Lung (tissue), 11 donors: ENCODE measurements at regions not wholly inside any gene's neighbourhood (a gene's known extent, or its start where the extent isn't known, plus 50 kb on each side); places are given as distances from the start of the nearest gene placed in this dataset.

Experiments used
- ATAC-seq: fragments of 200-7000 bp; cut with Tn5 transposase; one replicate; pipeline ENCODE4 v1.9.1; 2020; ENCODE audit warnings: moderate number of reproducible peaks; ENCODE audit not compliant: insufficient read depth, low FRiP score
- DNase-seq, 3 donors: peaks; one replicate each; pipeline ENCODE4 v3.0.0-alpha.2; 2013 to 2017
- H3K27ac ChIP-seq, 2 donors: one replicate each; pipeline ENCODE4 v1.5.1; 2013; ENCODE audit warnings: mild to moderate bottlenecking in 2 of 2, moderate library complexity in 2 of 2, control low read depth in 1 of 2, inconsistent platforms in 1 of 2, low read depth in 1 of 2, low read length in 1 of 2
- H3K27me3 ChIP-seq, 3 donors: one replicate each; pipeline ENCODE4 v1.5.1; 2013; ENCODE audit warnings: low read length in 2 of 3; ENCODE audit not compliant: control insufficient read depth in 3 of 3, insufficient read depth in 3 of 3
- H3K36me3 ChIP-seq, 4 donors: one replicate each; pipeline ENCODE4 v1.5.1; 2013; ENCODE audit warnings: low read length in 4 of 4, mild to moderate bottlenecking in 1 of 4, moderate library complexity in 1 of 4; ENCODE audit not compliant: control insufficient read depth in 4 of 4, insufficient read depth in 4 of 4
- H3K4me1 ChIP-seq, 5 donors: one replicate each; pipeline ENCODE4 v1.5.1; 2013; ENCODE audit warnings: low read length in 5 of 5, mild to moderate bottlenecking in 2 of 5, moderate library complexity in 1 of 5; ENCODE audit not compliant: control insufficient read depth in 5 of 5, insufficient read depth in 5 of 5
- H3K4me3 ChIP-seq: one replicate; pipeline ENCODE4 v1.5.1; 2013; ENCODE audit warnings: mild to moderate bottlenecking, control low read depth, moderate library complexity
- H3K9ac ChIP-seq, 2 donors: one replicate each; pipeline ENCODE4 v1.5.1; 2013; ENCODE audit warnings: low read length in 2 of 2, control low read depth in 1 of 2; ENCODE audit not compliant: insufficient read depth in 1 of 2
- H3K9me3 ChIP-seq, 4 donors: one replicate each; pipeline ENCODE4 v1.5.1; 2013; ENCODE audit warnings: low read length in 3 of 4, mild to moderate bottlenecking in 1 of 4, moderate library complexity in 1 of 4; ENCODE audit not compliant: control insufficient read depth in 4 of 4, insufficient read depth in 3 of 4
- CTCF ChIP-seq: IDR thresholded peaks from 2 replicates; pipeline ENCODE4 v1.5.1; 2012; ENCODE audit warnings: mild to moderate bottlenecking; ENCODE audit errors: control extremely low read depth, extremely low read depth
- WGBS, 2 donors: extraction: QIAGEN DNeasy Blood & Tissue Kit; methylation state at CpG; one replicate each; pipeline ENCODE4 v1.1.7; 2013; 5-methylcytosine and 5-hydroxymethylcytosine counted together
- donor health status: control.
- donor health status: control.
- donor health status: Bipolar disorder and iron deficiency.
- donor health status: healthy.
- donor health status: DM: yes; HTN: yes; CAD: no.

- WGBS, 2 donors, result 59 to 79% methylated on average over 4 of the region's 4 CpGs
- H3K27me3 ChIP-seq, result no peaks in the 10 kb centered on the region
- ATAC-seq, result no peak
Observed at GRCh38 chr6:126927841-126928240, 190.6 kb upstream of the RSPO3 start.

DNA sequence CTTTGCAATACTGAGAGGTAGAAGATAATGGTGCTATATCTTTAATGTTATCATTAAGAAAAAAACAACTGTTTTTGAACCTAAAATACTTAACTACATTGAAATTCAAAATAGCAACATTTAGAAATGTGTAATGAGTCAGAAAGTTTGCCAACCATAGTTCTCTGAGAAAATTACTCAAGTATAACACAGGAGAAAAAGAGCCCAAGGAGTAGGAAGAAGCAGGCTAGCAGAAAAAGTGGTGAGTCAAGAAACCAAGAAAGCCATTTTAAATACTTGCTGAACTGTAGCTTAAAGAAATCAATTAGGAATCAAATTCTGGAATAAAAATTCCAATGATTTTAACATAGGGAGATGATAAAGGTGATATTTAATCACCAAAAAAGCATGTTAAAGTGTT is 181.0 kb upstream of the RSPO3 start:
- Histone ChIP-seq H3K4me3 (no peak overlapping the region), H3K9ac (no peak overlapping the region), H3K27me3 (no peaks in the 10 kb centered on the region), H3K36me3 (no peaks in the 10 kb centered on the region), H3K4me1 (no peaks in the 10 kb centered on the region), H3K9me3 (no peaks in the 10 kb centered on the region), H3K27ac (no peak overlapping the region)
- TF ChIP-seq CTCF, result no peak
- DNase-seq (no peak), ATAC-seq (no peak)

More at GRCh38 chr6:126927841-126928240, 190.6 kb upstream of the RSPO3 start:
- Histone ChIP-seq H3K9me3 (no peaks in the 10 kb centered on the region), H3K27ac (no peak overlapping the region), H3K4me1 (no peaks in the 10 kb centered on the region), H3K4me3 (no peak overlapping the region), H3K9ac (no peak overlapping the region), H3K36me3 (no peaks in the 10 kb centered on the region)
- TF ChIP-seq CTCF, result no peak
- peak in 1 of 3 donors; percentile 19 for DNase-seq

DNA sequence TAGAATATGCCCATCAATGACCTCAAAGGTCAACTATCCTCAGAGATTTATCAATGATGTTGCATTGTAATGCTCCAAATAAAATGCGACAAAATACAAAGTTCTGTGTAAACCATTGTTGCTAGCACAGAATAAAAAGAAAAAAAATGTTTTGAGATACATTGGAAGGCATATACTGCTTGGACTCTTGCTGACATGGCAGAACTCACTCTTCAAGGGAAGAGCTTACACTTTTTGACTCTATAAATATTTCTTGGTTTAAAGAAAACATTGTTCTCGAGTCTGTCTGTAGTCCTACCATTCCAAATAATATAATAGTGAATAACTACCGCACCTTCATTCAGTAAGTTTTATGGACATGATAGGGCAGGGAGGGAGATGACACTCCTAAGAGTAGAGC is 178.7 kb upstream of the RSPO3 start:
- DNase-seq, result no peak
- Histone ChIP-seq H3K27me3 (no peaks in the 10 kb centered on the region), H3K4me1 (no peaks in the 10 kb centered on the region), H3K9me3 (no peaks in the 10 kb centered on the region), H3K4me3 (no peak overlapping the region), H3K9ac (no peak overlapping the region), H3K27ac (no peak overlapping the region), H3K36me3 (no peaks in the 10 kb centered on the region)
- no peak for ATAC-seq
- no peak for TF ChIP-seq CTCF
- 91 to 93% methylated on average over 3 of the region's 3 CpGs for WGBS, 2 donors

GRCh38 chr6:126941751-126942150 is 176.7 kb upstream of the RSPO3 start:
- Histone ChIP-seq H3K36me3 (no peaks in the 10 kb centered on the region), H3K9me3 (no peaks in the 10 kb centered on the region), H3K4me3 (no peak overlapping the region), H3K27ac (no peak overlapping the region), H3K9ac (no peak overlapping the region), H3K4me1 (no peaks in the 10 kb centered on the region), H3K27me3 (no peaks in the 10 kb centered on the region)
- no peak for TF ChIP-seq CTCF
- WGBS, 2 donors, result 85 to 90% methylated on average over 1 of the region's 1 CpG
- ATAC-seq (no peak), DNase-seq (no peak)
